ENCODE measurements at regions not wholly inside any gene's neighbourhood (a gene's known extent, or its start where the extent isn't known, plus 50 kb on each side); places are given as distances from the start of the nearest gene placed in this dataset.

DNA sequence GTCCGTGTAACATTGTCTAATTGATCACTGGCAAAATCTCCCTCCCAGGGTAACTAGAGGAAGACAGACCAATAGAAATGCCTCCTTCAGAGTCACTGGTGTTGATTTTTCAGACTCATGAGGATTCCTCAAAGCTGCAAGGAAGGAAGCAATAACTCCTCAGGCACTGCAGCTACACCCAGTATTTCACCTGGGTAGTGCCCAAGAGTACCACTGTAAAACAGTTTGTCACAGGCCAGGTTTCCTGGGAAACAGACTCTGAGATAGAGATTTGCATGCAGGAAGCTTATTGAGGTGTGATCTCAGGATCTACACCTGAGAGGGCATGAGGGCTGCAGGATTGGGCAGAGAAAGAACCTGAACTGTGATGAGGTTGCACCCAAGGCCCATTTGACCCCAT is 240.7 kb upstream of the ATP6AP2 start:
- no peaks in the 10 kb centered on the region for H3K27me3 Mint-ChIP-seq (ENCODE audit: unreplicated experiment)
- H3K9me3 Mint-ChIP-seq (ENCODE audit: low read depth, unreplicated experiment), result no peaks in the 10 kb centered on the region
- TF ChIP-seq, protein P1, sequence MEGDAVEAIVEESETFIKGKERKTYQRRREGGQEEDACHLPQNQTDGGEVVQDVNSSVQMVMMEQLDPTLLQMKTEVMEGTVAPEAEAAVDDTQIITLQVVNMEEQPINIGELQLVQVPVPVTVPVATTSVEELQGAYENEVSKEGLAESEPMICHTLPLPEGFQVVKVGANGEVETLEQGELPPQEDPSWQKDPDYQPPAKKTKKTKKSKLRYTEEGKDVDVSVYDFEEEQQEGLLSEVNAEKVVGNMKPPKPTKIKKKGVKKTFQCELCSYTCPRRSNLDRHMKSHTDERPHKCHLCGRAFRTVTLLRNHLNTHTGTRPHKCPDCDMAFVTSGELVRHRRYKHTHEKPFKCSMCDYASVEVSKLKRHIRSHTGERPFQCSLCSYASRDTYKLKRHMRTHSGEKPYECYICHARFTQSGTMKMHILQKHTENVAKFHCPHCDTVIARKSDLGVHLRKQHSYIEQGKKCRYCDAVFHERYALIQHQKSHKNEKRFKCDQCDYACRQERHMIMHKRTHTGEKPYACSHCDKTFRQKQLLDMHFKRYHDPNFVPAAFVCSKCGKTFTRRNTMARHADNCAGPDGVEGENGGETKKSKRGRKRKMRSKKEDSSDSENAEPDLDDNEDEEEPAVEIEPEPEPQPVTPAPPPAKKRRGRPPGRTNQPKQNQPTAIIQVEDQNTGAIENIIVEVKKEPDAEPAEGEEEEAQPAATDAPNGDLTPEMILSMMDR (IDR thresholded peaks at IDR 0.05; ENCODE audit: unreplicated experiment), result no peak
- intact Hi-C loops (cut with micrococcal nuclease; ENCODE audit: unreplicated experiment), result no loop called here
- H3K4me1 Mint-ChIP-seq (ENCODE audit: low read depth, unreplicated experiment), result no peaks in the 10 kb centered on the region
- BruUV-seq (replicated peaks), result no TSS peak
- no peak overlapping the region for H3K4me3 Mint-ChIP-seq (ENCODE audit: low read depth, unreplicated experiment)
- no peak for DNase-seq
- CTCF ChIA-PET, result no interaction called here
- no peaks in the 10 kb centered on the region for H3K36me3 Mint-ChIP-seq (ENCODE audit: insufficient read depth, unreplicated experiment)
- H3K27ac Mint-ChIP-seq (ENCODE audit: unreplicated experiment), result no peak overlapping the region

DNA sequence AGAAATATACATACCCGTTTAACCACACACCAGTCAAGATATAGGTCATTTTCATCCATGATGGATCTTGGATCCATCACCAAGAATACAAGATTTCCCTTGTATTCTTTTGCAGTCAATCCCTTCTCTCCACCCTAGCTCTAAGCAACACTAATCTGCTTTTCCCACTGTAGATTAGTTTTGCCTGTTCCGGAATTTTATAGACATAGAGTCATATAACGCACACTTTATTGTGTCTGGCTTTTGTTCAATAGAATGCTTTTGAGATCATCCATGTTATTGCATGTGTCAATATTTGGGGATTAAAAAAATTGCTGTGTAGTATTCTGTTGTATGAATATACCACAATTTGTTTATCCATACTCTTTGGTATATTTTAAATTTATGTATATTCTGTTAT is 235.6 kb upstream of the BCOR start:
- TF ChIP-seq, protein P1 (IDR thresholded peaks at IDR 0.05; ENCODE audit: unreplicated experiment), result no peak
- no TSS peak for BruUV-seq (replicated peaks)
- Mint-ChIP-seq H3K27ac (ENCODE audit: unreplicated experiment) (no peak overlapping the region), H3K4me1 (ENCODE audit: low read depth, unreplicated experiment) (no peaks in the 10 kb centered on the region), H3K27me3 (ENCODE audit: unreplicated experiment) (no peaks in the 10 kb centered on the region), H3K4me3 (ENCODE audit: low read depth, unreplicated experiment) (no peak overlapping the region), H3K9me3 (ENCODE audit: low read depth, unreplicated experiment) (no peaks in the 10 kb centered on the region), H3K36me3 (ENCODE audit: insufficient read depth, unreplicated experiment) (no peaks in the 10 kb centered on the region)
- no peak for DNase-seq
- intact Hi-C loops (cut with micrococcal nuclease; ENCODE audit: unreplicated experiment), result no loop called here
- CTCF ChIA-PET, result no interaction called here

GRCh38 chrX:40331762-40332161 is 234.0 kb upstream of the BCOR start:
- no peaks in the 10 kb centered on the region for H3K27me3 Mint-ChIP-seq (ENCODE audit: unreplicated experiment)
- intact Hi-C loops (cut with micrococcal nuclease; ENCODE audit: unreplicated experiment), result no loop called here
- BruUV-seq (replicated peaks), result no TSS peak
- DNase-seq, result no peak
- no peak overlapping the region for H3K4me3 Mint-ChIP-seq (ENCODE audit: low read depth, unreplicated experiment)
- H3K27ac Mint-ChIP-seq (ENCODE audit: unreplicated experiment), result no peak overlapping the region
- TF ChIP-seq, protein P1 (IDR thresholded peaks at IDR 0.05; ENCODE audit: unreplicated experiment), result no peak
- no peaks in the 10 kb centered on the region for H3K36me3 Mint-ChIP-seq (ENCODE audit: insufficient read depth, unreplicated experiment)
- no peaks in the 10 kb centered on the region for H3K9me3 Mint-ChIP-seq (ENCODE audit: low read depth, unreplicated experiment)
- CTCF ChIA-PET, result no interaction called here
- H3K4me1 Mint-ChIP-seq (ENCODE audit: low read depth, unreplicated experiment), result no peaks in the 10 kb centered on the region

- Mint-ChIP-seq H3K27ac (ENCODE audit: unreplicated experiment) (no peak overlapping the region), H3K4me1 (ENCODE audit: low read depth, unreplicated experiment) (no peaks in the 10 kb centered on the region), H3K36me3 (ENCODE audit: insufficient read depth, unreplicated experiment) (no peaks in the 10 kb centered on the region), H3K4me3 (ENCODE audit: low read depth, unreplicated experiment) (no peak overlapping the region), H3K27me3 (ENCODE audit: unreplicated experiment) (no peaks in the 10 kb centered on the region), H3K9me3 (ENCODE audit: low read depth, unreplicated experiment) (no peaks in the 10 kb centered on the region)
- BruUV-seq (replicated peaks), result no TSS peak
- CTCF ChIA-PET, result no interaction called here
- intact Hi-C loops (cut with micrococcal nuclease; ENCODE audit: unreplicated experiment), result no loop called here
- DNase-seq, result no peak
- TF ChIP-seq, protein P1 (IDR thresholded peaks at IDR 0.05; ENCODE audit: unreplicated experiment), result no peak
Observed at GRCh38 chrX:40331353-40331752, 233.6 kb upstream of the BCOR start.

- Mint-ChIP-seq H3K9me3 (ENCODE audit: low read depth, unreplicated experiment) (no peaks in the 10 kb centered on the region), H3K27me3 (ENCODE audit: unreplicated experiment) (no peaks in the 10 kb centered on the region), H3K36me3 (ENCODE audit: insufficient read depth, unreplicated experiment) (no peaks in the 10 kb centered on the region), H3K4me3 (ENCODE audit: low read depth, unreplicated experiment) (no peak overlapping the region), H3K4me1 (ENCODE audit: low read depth, unreplicated experiment) (no peaks in the 10 kb centered on the region), H3K27ac (ENCODE audit: unreplicated experiment) (no peak overlapping the region)
- intact Hi-C loops (cut with micrococcal nuclease; ENCODE audit: unreplicated experiment), result no loop called here
- TF ChIP-seq, protein P1 (IDR thresholded peaks at IDR 0.05; ENCODE audit: unreplicated experiment), result no peak
- no peak for DNase-seq
- no TSS peak for BruUV-seq (replicated peaks)
- CTCF ChIA-PET, result no interaction called here
Observed at GRCh38 chrX:40329616-40330015, 231.9 kb upstream of the BCOR start.
